SK-N-SH treated with all-trans-retinoic acid at 6 μM for 48 hours (cell line): ENCODE measurements at regions not wholly inside any gene's neighbourhood (a gene's known extent, or its start where the extent isn't known, plus 50 kb on each side); places are given as distances from the start of the nearest gene placed in this dataset.

ENCODE experiments used
- ARNTL ChIP-seq: fragments of 450-650 bp; formaldehyde crosslinking; IDR thresholded peaks from 2 replicates; pipeline ENCODE4 v1.5.0; 2020; ENCODE audit warnings: low read depth, mild to moderate bottlenecking, moderate library complexity, borderline replicate concordance
- BACH2 ChIP-seq: fragments of 250-450 bp; sonication (Bioruptor Pico); IDR thresholded peaks from 2 replicates; pipeline ENCODE4 v1.9.0; 2021; ENCODE audit warnings: mild to moderate bottlenecking, borderline replicate concordance
- CSDC2 ChIP-seq: fragments of 250-450 bp; sonication (Bioruptor Pico); IDR thresholded peaks from 2 replicates; pipeline ENCODE4 v1.5.0; 2020; ENCODE audit warnings: mild to moderate bottlenecking, moderate library complexity
- GLIS3 ChIP-seq: fragments of 250-450 bp; sonication (Bioruptor Pico); IDR thresholded peaks from 2 replicates; pipeline ENCODE4 v1.5.0; 2020; ENCODE audit warnings: mild to moderate bottlenecking, moderate library complexity
- ISL1 ChIP-seq: fragments of 250-450 bp; sonication (Bioruptor Pico); IDR thresholded peaks from 2 replicates; pipeline ENCODE4 v2.1.2; 2022; ENCODE audit warnings: mild to moderate bottlenecking, moderate library complexity
- OSR1 ChIP-seq: fragments of 250-450 bp; sonication (Bioruptor Pico); IDR thresholded peaks from 2 replicates; pipeline ENCODE4 v1.8.0; 2022; ENCODE audit warnings: moderate library complexity, mild to moderate bottlenecking, inconsistent platforms
- PPARA ChIP-seq: fragments of 250-450 bp; sonication (Bioruptor Pico); IDR thresholded peaks from 2 replicates; pipeline ENCODE4 v1.5.0; 2020; ENCODE audit warnings: mild to moderate bottlenecking, borderline replicate concordance
- TF ChIP-seq, protein P1 (sequence below): fragments of 250-450 bp; sonication (Bioruptor Pico); IDR thresholded peaks from 2 replicates; pipeline ENCODE4 v1.5.1; 2020; ENCODE audit warnings: low read depth, mild to moderate bottlenecking, moderate library complexity

- TF ChIP-seq CSDC2 (CRISPR knock-in tag) (no peak), PPARA (CRISPR knock-in tag) (no peak), OSR1 (CRISPR knock-in tag) (no peak), ISL1 (no peak), BACH2 (CRISPR knock-in tag) (no peak), GLIS3 (CRISPR knock-in tag) (no peak), ARNTL (CRISPR knock-in tag) (no peak)
- TF ChIP-seq, protein P1, sequence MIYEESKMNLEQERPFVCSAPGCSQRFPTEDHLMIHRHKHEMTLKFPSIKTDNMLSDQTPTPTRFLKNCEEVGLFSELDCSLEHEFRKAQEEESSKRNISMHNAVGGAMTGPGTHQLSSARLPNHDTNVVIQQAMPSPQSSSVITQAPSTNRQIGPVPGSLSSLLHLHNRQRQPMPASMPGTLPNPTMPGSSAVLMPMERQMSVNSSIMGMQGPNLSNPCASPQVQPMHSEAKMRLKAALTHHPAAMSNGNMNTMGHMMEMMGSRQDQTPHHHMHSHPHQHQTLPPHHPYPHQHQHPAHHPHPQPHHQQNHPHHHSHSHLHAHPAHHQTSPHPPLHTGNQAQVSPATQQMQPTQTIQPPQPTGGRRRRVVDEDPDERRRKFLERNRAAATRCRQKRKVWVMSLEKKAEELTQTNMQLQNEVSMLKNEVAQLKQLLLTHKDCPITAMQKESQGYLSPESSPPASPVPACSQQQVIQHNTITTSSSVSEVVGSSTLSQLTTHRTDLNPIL (CRISPR knock-in tag): no peak
Measured at GRCh38 chr14:87830443-87831096, 162.4 kb downstream of the GALC start.
